A549 (cell line): ENCODE measurements at regions not wholly inside any gene's neighbourhood (a gene's known extent, or its start where the extent isn't known, plus 50 kb on each side); places are given as distances from the start of the nearest gene placed in this dataset.
A peak's percentile ranks its signal among the peaks of the same experiment; 100 is the strongest.

Source experiments
- ATAC-seq, 2 experiments: fragments of 200-7000 bp in 1 of 2; fragments of >200 bp in 1 of 2; cut with Nextera tagmentation in 1 of 2; cut with Tn5 transposase in 1 of 2; 3 replicates each; pipeline versions ENCODE4 v1.8.0 to v1.9.1; 2018 to 2020; ENCODE audit warnings: mild to moderate bottlenecking in 1 of 2, moderate library complexity in 1 of 2
- CTCF ChIA-PET: fragments of 300-600 bp; sonication (Branson Sonifier 250); formaldehyde crosslinking; extraction: SDS; loops from one replicate; lab custom pipeline; 2021; ENCODE audit warnings: antibody characterized with exemption, inconsistent platforms; lab: Yijun Ruan, JAX
- POLR2A ChIA-PET: fragments of 350-600 bp; formaldehyde crosslinking; extraction: SDS; loops from one replicate; lab custom pipeline; 2021; ENCODE audit warnings: antibody characterized with exemption, inconsistent platforms; lab: Yijun Ruan, JAX
- DNase-seq, 2 experiments: peaks; one replicate each; pipeline versions ENCODE4 v3.0.0 to v3.0.0-alpha.2; 2011 to 2016; ENCODE audit warnings: low read depth in 1 of 2, low spot score in 1 of 2
- FAIRE-seq: peaks from 2 replicates; lab custom pipeline; 2011; peaks lifted over from hg19 to GRCh38; lab: Jason Lieb, UNC
- H3K27ac ChIP-seq, 2 experiments: fragments of >200 bp; sonication (Bioruptor Twin); formaldehyde crosslinking; 3 replicates each; pipeline ENCODE4 v1.5.1; 2016 to 2017
- H3K4me1 ChIP-seq: fragments of >200 bp; sonication (Bioruptor Twin); formaldehyde crosslinking; 3 replicates; pipeline ENCODE4 v1.6.1; 2016
- H3K4me2 ChIP-seq: fragments of >200 bp; sonication (Bioruptor Twin); formaldehyde crosslinking; 3 replicates; pipeline ENCODE4 v1.6.1; 2016
- H3K4me3 ChIP-seq: fragments of >200 bp; sonication (Bioruptor Twin); formaldehyde crosslinking; 3 replicates; pipeline ENCODE4 v1.5.1; 2016
- H3K9me3 ChIP-seq: fragments of >200 bp; sonication (Bioruptor Twin); formaldehyde crosslinking; 3 replicates; pipeline ENCODE4 v1.6.1; 2016
- BHLHE40 ChIP-seq: IDR thresholded peaks from 2 replicates; pipeline ENCODE4 v1.6.1; 2012; ENCODE audit warnings: low read depth, low read length, inconsistent platforms
- CBX2 ChIP-seq: fragments of 200-600 bp; sonication (generic); IDR thresholded peaks from 2 replicates; pipeline ENCODE4 v1.6.1; 2016; ENCODE audit warnings: low read depth, mild to moderate bottlenecking, borderline replicate concordance
- CHD2 ChIP-seq: fragments of 150-350 bp; IDR thresholded peaks from 2 replicates; pipeline ENCODE4 v1.6.1; 2014; ENCODE audit warnings: low read length; ENCODE audit not compliant: partially characterized antibody
- EP300 ChIP-seq, 2 experiments: fragments of >200 bp; sonication (Bioruptor Twin); formaldehyde crosslinking; IDR thresholded peaks; 2 replicates in 1 of 2; 3 replicates in 1 of 2; pipeline ENCODE4 v1.6.1; 2016 to 2017
- HOXB5 ChIP-seq: fragments of 250-450 bp; sonication (Bioruptor Pico); IDR thresholded peaks from 2 replicates; pipeline ENCODE4 v1.5.0; 2020; ENCODE audit warnings: mild to moderate bottlenecking, moderate library complexity
- MAFK ChIP-seq: fragments of 450-650 bp; IDR thresholded peaks from 2 replicates; pipeline ENCODE4 v1.6.1; 2014; ENCODE audit not compliant: partially characterized antibody
- NPAS2 ChIP-seq: fragments of 250-450 bp; sonication (Bioruptor Pico); IDR thresholded peaks from 2 replicates; pipeline ENCODE4 v1.8.0; 2022; ENCODE audit warnings: mild to moderate bottlenecking, moderate library complexity, borderline replicate concordance
- POLR2A ChIP-seq: IDR thresholded peaks from 2 replicates; pipeline ENCODE4 v1.6.1; 2012; ENCODE audit warnings: mild to moderate bottlenecking, low read length
- RARB ChIP-seq: fragments of 250-450 bp; sonication (Bioruptor Pico); IDR thresholded peaks from 2 replicates; pipeline ENCODE4 v1.8.0; 2021; ENCODE audit warnings: mild to moderate bottlenecking, moderate library complexity
- RNF2 ChIP-seq: fragments of 200-600 bp; sonication (generic); IDR thresholded peaks from 2 replicates; pipeline ENCODE4 v1.6.1; 2016; ENCODE audit warnings: low read depth, mild to moderate bottlenecking, antibody characterized with exemption, moderate library complexity, borderline replicate concordance
- TP53 ChIP-seq: fragments of 250-450 bp; sonication (Bioruptor Pico); IDR thresholded peaks from 2 replicates; pipeline ENCODE4 v1.5.0; 2021; ENCODE audit warnings: mild to moderate bottlenecking, moderate library complexity
- ZC3H11A ChIP-seq: fragments of 450-650 bp; IDR thresholded peaks from 2 replicates; pipeline ENCODE4 v1.6.1; 2014; ENCODE audit warnings: antibody characterized with exemption, mild to moderate bottlenecking
- ZNF302 ChIP-seq: fragments of 250-450 bp; sonication (Bioruptor Pico); IDR thresholded peaks from 2 replicates; pipeline ENCODE4 v1.9.0; 2021; ENCODE audit warnings: inconsistent platforms, mild to moderate bottlenecking, moderate library complexity
- ZSCAN20 ChIP-seq: fragments of 250-450 bp; sonication (Bioruptor Pico); IDR thresholded peaks from 2 replicates; pipeline ENCODE4 v1.8.0; 2022; ENCODE audit warnings: mild to moderate bottlenecking, moderate library complexity
- WGBS: methylation state at CpG from one replicate; pipeline ENCODE4 v1.1.6; 2017; ENCODE audit errors: missing lambda C conversion rate; 5-methylcytosine and 5-hydroxymethylcytosine counted together
- TF ChIP-seq, protein P1 (sequence below): fragments of >200 bp; sonication (Bioruptor Twin); formaldehyde crosslinking; IDR thresholded peaks from 2 replicates; pipeline ENCODE4 v1.6.1; 2016
- TF ChIP-seq, protein P2 (sequence below): IDR thresholded peaks from 2 replicates; pipeline ENCODE4 v1.6.1; 2012
- TF ChIP-seq, protein P3 (sequence below): fragments of 250-450 bp; sonication (Bioruptor Pico); IDR thresholded peaks from 2 replicates; pipeline ENCODE4 v1.5.0; 2021; ENCODE audit warnings: mild to moderate bottlenecking, moderate library complexity, borderline replicate concordance
- TF ChIP-seq, protein P4 (sequence below): fragments of >200 bp; sonication (Bioruptor Twin); formaldehyde crosslinking; IDR thresholded peaks from 3 replicates; pipeline ENCODE4 v1.6.1; 2016
- TF ChIP-seq, protein P5 (sequence below): IDR thresholded peaks from 2 replicates; pipeline ENCODE4 v1.6.1; 2012
- TF ChIP-seq, protein P6 (sequence below): fragments of 200-600 bp; sonication (generic); IDR thresholded peaks from 2 replicates; pipeline ENCODE4 v1.6.1; 2016; ENCODE audit warnings: antibody characterized with exemption, mild to moderate bottlenecking, moderate library complexity

DNA sequence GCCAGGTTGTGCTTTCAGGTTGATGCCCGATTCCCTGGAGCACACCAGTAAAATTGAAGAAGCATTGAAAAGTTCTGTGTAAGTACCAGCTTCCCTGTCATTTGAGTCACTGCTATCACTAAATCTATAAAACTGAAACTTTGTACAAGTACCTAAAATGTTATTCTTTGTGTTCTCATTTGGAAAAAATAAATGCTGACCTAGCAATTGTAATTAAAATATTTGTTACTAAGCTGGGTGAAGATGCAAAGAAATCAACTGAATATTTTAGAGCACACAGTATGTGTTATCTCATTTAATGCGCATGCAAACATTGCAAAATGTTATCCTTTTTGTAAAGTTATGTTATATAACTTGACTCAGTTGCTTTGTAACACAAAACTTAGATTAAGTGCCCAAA, 733.7 kb downstream of the TBL1XR1 start:
- CTCF ChIA-PET = interaction anchor here (0.5 kb wide), 1 partner anchor 233 kb away, joined by 3 read pairs; no protein-coding TSS in a partner anchor
- POLR2A ChIA-PET = no interaction called here
- Histone ChIP-seq H3K4me1 (no peaks in the 10 kb centered on the region), H3K4me2 (no peak overlapping the region), H3K9me3 (no peaks in the 10 kb centered on the region), H3K4me3 (no peak overlapping the region), H3K27ac (no peak overlapping the region)
- WGBS = 26% methylated on average over 2 of the region's 2 CpGs
- FAIRE-seq (no peak), ATAC-seq (no peak), DNase-seq (no peak)
- TF ChIP-seq POLR2A = no peak
- no peak for TF ChIP-seq NPAS2 (CRISPR knock-in tag)
- no peak for TF ChIP-seq RNF2
- no peak for TF ChIP-seq HOXB5
- TF ChIP-seq RARB = no peak
- peak; percentile 83 for TF ChIP-seq MAFK

DNA sequence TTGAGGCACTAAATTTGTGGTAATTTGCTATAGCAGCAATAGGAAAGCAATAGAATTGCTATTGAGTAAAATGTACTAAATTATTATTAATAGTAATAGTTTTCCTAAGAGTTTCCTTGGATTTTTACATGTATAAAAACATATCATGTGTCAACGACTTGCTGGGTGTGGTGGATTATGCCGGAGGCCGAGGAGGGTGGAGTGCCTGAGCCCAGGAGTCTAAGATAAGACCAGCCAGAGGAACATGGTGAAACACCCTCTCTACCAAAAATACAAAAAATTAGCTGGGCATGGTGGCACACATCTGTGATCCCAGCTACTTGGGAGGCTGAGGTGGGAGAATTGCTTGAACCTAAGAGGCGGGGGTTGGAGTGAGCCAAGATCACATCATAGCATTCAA, 749.9 kb downstream of the TBL1XR1 start:
- WGBS = 49% methylated on average over 4 of the region's 4 CpGs
- Histone ChIP-seq H3K4me3 (no peak overlapping the region), H3K27ac (no peak overlapping the region), H3K4me1 (no peaks in the 10 kb centered on the region), H3K9me3 (no peaks in the 10 kb centered on the region), H3K4me2 (no peak overlapping the region)
- DNase-seq (no peak), FAIRE-seq (no peak), ATAC-seq (no peak)
- TF ChIP-seq, protein P1, sequence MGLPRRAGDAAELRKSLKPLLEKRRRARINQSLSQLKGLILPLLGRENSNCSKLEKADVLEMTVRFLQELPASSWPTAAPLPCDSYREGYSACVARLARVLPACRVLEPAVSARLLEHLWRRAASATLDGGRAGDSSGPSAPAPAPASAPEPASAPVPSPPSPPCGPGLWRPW = no peak
- TF ChIP-seq ZC3H11A = no peak
- TF ChIP-seq EP300 (IDR thresholded peaks at IDR 0.05) = no peak
- no peak for TF ChIP-seq ZSCAN20 (CRISPR knock-in tag)
- TF ChIP-seq, protein P2, sequence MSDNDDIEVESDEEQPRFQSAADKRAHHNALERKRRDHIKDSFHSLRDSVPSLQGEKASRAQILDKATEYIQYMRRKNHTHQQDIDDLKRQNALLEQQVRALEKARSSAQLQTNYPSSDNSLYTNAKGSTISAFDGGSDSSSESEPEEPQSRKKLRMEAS = no peak
- TF ChIP-seq, protein P3, sequence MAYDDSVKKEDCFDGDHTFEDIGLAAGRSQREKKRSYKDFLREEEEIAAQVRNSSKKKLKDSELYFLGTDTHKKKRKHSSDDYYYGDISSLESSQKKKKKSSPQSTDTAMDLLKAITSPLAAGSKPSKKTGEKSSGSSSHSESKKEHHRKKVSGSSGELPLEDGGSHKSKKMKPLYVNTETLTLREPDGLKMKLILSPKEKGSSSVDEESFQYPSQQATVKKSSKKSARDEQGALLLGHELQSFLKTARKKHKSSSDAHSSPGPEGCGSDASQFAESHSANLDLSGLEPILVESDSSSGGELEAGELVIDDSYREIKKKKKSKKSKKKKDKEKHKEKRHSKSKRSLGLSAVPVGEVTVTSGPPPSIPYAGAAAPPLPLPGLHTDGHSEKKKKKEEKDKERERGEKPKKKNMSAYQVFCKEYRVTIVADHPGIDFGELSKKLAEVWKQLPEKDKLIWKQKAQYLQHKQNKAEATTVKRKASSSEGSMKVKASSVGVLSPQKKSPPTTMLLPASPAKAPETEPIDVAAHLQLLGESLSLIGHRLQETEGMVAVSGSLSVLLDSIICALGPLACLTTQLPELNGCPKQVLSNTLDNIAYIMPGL (CRISPR knock-in tag) = no peak
- no peak for TF ChIP-seq ZNF302
- TF ChIP-seq BHLHE40 = no peak
- TF ChIP-seq, protein P4, sequence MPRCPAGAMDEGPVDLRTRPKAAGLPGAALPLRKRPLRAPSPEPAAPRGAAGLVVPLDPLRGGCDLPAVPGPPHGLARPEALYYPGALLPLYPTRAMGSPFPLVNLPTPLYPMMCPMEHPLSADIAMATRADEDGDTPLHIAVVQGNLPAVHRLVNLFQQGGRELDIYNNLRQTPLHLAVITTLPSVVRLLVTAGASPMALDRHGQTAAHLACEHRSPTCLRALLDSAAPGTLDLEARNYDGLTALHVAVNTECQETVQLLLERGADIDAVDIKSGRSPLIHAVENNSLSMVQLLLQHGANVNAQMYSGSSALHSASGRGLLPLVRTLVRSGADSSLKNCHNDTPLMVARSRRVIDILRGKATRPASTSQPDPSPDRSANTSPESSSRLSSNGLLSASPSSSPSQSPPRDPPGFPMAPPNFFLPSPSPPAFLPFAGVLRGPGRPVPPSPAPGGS = no peak
- TF ChIP-seq CHD2 = no peak
- TF ChIP-seq POLR2A = no peak
- no peak for TF ChIP-seq NPAS2 (CRISPR knock-in tag)
- TF ChIP-seq TP53 (CRISPR knock-in tag) = no peak
- no peak for TF ChIP-seq CBX2
- TF ChIP-seq, protein P5, sequence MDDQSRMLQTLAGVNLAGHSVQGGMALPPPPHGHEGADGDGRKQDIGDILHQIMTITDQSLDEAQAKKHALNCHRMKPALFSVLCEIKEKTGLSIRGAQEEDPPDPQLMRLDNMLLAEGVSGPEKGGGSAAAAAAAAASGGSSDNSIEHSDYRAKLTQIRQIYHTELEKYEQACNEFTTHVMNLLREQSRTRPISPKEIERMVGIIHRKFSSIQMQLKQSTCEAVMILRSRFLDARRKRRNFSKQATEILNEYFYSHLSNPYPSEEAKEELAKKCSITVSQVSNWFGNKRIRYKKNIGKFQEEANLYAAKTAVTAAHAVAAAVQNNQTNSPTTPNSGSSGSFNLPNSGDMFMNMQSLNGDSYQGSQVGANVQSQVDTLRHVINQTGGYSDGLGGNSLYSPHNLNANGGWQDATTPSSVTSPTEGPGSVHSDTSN = no peak
- no peak for TF ChIP-seq RNF2
- TF ChIP-seq, protein P6, sequence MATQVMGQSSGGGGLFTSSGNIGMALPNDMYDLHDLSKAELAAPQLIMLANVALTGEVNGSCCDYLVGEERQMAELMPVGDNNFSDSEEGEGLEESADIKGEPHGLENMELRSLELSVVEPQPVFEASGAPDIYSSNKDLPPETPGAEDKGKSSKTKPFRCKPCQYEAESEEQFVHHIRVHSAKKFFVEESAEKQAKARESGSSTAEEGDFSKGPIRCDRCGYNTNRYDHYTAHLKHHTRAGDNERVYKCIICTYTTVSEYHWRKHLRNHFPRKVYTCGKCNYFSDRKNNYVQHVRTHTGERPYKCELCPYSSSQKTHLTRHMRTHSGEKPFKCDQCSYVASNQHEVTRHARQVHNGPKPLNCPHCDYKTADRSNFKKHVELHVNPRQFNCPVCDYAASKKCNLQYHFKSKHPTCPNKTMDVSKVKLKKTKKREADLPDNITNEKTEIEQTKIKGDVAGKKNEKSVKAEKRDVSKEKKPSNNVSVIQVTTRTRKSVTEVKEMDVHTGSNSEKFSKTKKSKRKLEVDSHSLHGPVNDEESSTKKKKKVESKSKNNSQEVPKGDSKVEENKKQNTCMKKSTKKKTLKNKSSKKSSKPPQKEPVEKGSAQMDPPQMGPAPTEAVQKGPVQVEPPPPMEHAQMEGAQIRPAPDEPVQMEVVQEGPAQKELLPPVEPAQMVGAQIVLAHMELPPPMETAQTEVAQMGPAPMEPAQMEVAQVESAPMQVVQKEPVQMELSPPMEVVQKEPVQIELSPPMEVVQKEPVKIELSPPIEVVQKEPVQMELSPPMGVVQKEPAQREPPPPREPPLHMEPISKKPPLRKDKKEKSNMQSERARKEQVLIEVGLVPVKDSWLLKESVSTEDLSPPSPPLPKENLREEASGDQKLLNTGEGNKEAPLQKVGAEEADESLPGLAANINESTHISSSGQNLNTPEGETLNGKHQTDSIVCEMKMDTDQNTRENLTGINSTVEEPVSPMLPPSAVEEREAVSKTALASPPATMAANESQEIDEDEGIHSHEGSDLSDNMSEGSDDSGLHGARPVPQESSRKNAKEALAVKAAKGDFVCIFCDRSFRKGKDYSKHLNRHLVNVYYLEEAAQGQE = no peak
- ChIA-PET POLR2A (no interaction called here), CTCF (no interaction called here)
